IMR-90 (cell line): ENCODE measurements at regions not wholly inside any gene's neighbourhood (a gene's known extent, or its start where the extent isn't known, plus 50 kb on each side); places are given as distances from the start of the nearest gene placed in this dataset.

Experiments used
- ATAC-seq: fragments of 200-7000 bp; cut with Tn5 transposase; 2 replicates; pipeline ENCODE4 v1.9.1; 2020; ENCODE audit warnings: low read depth, mild to moderate bottlenecking, moderate library complexity
- BruUV-seq: library from RNA; stranded (reverse); fragments of 400-500 nt; replicated peaks from 2 replicates; lab custom pipeline; 2021; lab: Mats Ljungman, UMichigan
- CTCF ChIA-PET: fragments of 300-600 bp; formaldehyde crosslinking; extraction: SDS; loops from one replicate; lab custom pipeline; 2021; ENCODE audit warnings: antibody characterized with exemption; lab: Yijun Ruan, JAX
- POLR2A ChIA-PET: fragments of 300-600 bp; sonication (Branson Sonifier 250); formaldehyde crosslinking; loops from one replicate; lab custom pipeline; 2022; ENCODE audit warnings: antibody characterized with exemption; ENCODE audit not compliant: unreplicated experiment; lab: Charles Lee
- DNase-seq: peaks from one replicate; pipeline ENCODE4 v3.0.0; 2013
- H2AFZ ChIP-seq: replicated peaks from 2 replicates; pipeline ENCODE3; 2013; ENCODE audit warnings: low read length, mild to moderate bottlenecking; ENCODE audit not compliant: poor library complexity
- H2AK5ac ChIP-seq: 2 replicates; pipeline ENCODE4 v1.6.1; 2013; ENCODE audit warnings: low read depth, low read length, inconsistent platforms
- H2AK9ac ChIP-seq: replicated peaks from 2 replicates; pipeline ENCODE3; 2013; ENCODE audit warnings: mild to moderate bottlenecking, low read depth, low read length, moderate library complexity; ENCODE audit not compliant: poor library complexity
- H2BK120ac ChIP-seq: 2 replicates; pipeline ENCODE4 v1.6.1; 2013; ENCODE audit warnings: low read depth, low read length, inconsistent platforms
- H2BK15ac ChIP-seq: 3 replicates; pipeline ENCODE4 v1.6.1; 2013; ENCODE audit warnings: low read depth, low read length, inconsistent platforms
- H2BK20ac ChIP-seq: 2 replicates; pipeline ENCODE4 v1.6.1; 2013; ENCODE audit warnings: low read depth, mild to moderate bottlenecking, inconsistent platforms, low read length, moderate library complexity
- H2BK5ac ChIP-seq: 2 replicates; pipeline ENCODE4 v1.6.1; 2013; ENCODE audit warnings: mild to moderate bottlenecking, low read depth, low read length, inconsistent platforms; ENCODE audit not compliant: poor library complexity, severe bottlenecking
- H3K14ac ChIP-seq: replicated peaks from 2 replicates; pipeline ENCODE4 v1.6.1; 2013; ENCODE audit warnings: low read depth, low read length, inconsistent platforms
- H3K18ac ChIP-seq: 2 replicates; pipeline ENCODE4 v1.6.1; 2013; ENCODE audit warnings: low read depth, low read length, control low read depth
- H3K23ac ChIP-seq: 2 replicates; pipeline ENCODE4 v1.6.1; 2013; ENCODE audit warnings: low read depth, low read length, inconsistent platforms
- H3K27ac ChIP-seq: 2 replicates; pipeline ENCODE4 v1.5.1; 2013; ENCODE audit warnings: mild to moderate bottlenecking, control low read depth, low read length; ENCODE audit not compliant: insufficient read depth
- H3K27me3 ChIP-seq: 2 replicates; pipeline ENCODE4 v1.6.1; 2013; ENCODE audit warnings: low read length; ENCODE audit not compliant: control insufficient read depth, insufficient read depth
- H3K36me3 ChIP-seq: 2 replicates; pipeline ENCODE4 v1.6.1; 2013; ENCODE audit warnings: low read length, mixed read lengths; ENCODE audit not compliant: control insufficient read depth, insufficient read depth
- H3K4ac ChIP-seq: 2 replicates; pipeline ENCODE4 v1.6.1; 2013; ENCODE audit warnings: low read depth, low read length, inconsistent platforms
- H3K4me1 ChIP-seq: 2 replicates; pipeline ENCODE4 v1.6.1; 2013; ENCODE audit warnings: low read length, mixed read lengths; ENCODE audit not compliant: control insufficient read depth, insufficient read depth
- H3K4me2 ChIP-seq: 2 replicates; pipeline ENCODE4 v1.6.1; 2013; ENCODE audit warnings: low read depth, mild to moderate bottlenecking, control low read depth, low read length, moderate library complexity
- H3K4me3 ChIP-seq: 2 replicates; pipeline ENCODE4 v1.5.1; 2013; ENCODE audit warnings: low read depth, mild to moderate bottlenecking, control low read depth, low read length, moderate library complexity; ENCODE audit not compliant: insufficient read depth
- H3K56ac ChIP-seq: 2 replicates; pipeline ENCODE4 v1.6.1; 2013; ENCODE audit warnings: low read length, inconsistent platforms; ENCODE audit not compliant: insufficient read depth; ENCODE audit errors: extremely low read depth
- H3K79me1 ChIP-seq, 2 experiments: 2 replicates each; pipeline ENCODE4 v1.6.1; 2013; ENCODE audit warnings: low read length in 2 of 2, inconsistent platforms in 1 of 2, low read depth in 1 of 2
- H3K9ac ChIP-seq: 2 replicates; pipeline ENCODE4 v1.6.1; 2013; ENCODE audit warnings: low read depth, low read length, control low read depth
- H3K9me1 ChIP-seq: 2 replicates; pipeline ENCODE4 v1.6.1; 2013; ENCODE audit warnings: low read length, inconsistent platforms; ENCODE audit not compliant: insufficient read depth
- H3K9me3 ChIP-seq: 2 replicates; pipeline ENCODE4 v1.6.1; 2013; ENCODE audit warnings: low read length; ENCODE audit not compliant: control insufficient read depth, insufficient read depth
- H4K20me1 ChIP-seq: 2 replicates; pipeline ENCODE4 v1.6.1; 2013; ENCODE audit warnings: low read length, inconsistent platforms; ENCODE audit not compliant: insufficient read depth
- H4K5ac ChIP-seq: 2 replicates; pipeline ENCODE4 v1.6.1; 2013; ENCODE audit warnings: mild to moderate bottlenecking, low read depth, low read length, control low read depth
- H4K8ac ChIP-seq, 2 experiments: 2 replicates each; pipeline ENCODE4 v1.6.1; 2013; ENCODE audit warnings: low read depth in 2 of 2, low read length in 2 of 2, control low read depth in 1 of 2, inconsistent platforms in 1 of 2
- H4K91ac ChIP-seq: 2 replicates; pipeline ENCODE4 v1.6.1; 2013; ENCODE audit warnings: low read depth, low read length, inconsistent platforms; ENCODE audit not compliant: insufficient read depth
- BHLHE40 ChIP-seq: fragments of 150-350 bp; IDR thresholded peaks from 2 replicates; pipeline ENCODE4 v1.6.1; 2016; ENCODE audit warnings: mild to moderate bottlenecking, low read depth, low read length
- CEBPB ChIP-seq: IDR thresholded peaks from 2 replicates; pipeline ENCODE4 v1.6.1; 2012; ENCODE audit warnings: low read depth, low read length, improper control_type of control experiment
- CHD1 ChIP-seq: IDR thresholded peaks from 2 replicates; pipeline ENCODE4 v1.6.1; 2012; ENCODE audit warnings: low read depth, low read length, improper control_type of control experiment
- FOS ChIP-seq: fragments of 150-350 bp; IDR thresholded peaks from 2 replicates; pipeline ENCODE4 v1.6.1; 2016; ENCODE audit warnings: low read depth, low read length
- MAFK ChIP-seq: IDR thresholded peaks from 2 replicates; pipeline ENCODE4 v1.6.1; 2012; ENCODE audit warnings: low read depth, low read length, improper control_type of control experiment
- MAZ ChIP-seq: IDR thresholded peaks from 2 replicates; pipeline ENCODE4 v1.6.1; 2012; ENCODE audit warnings: low read depth, mild to moderate bottlenecking, low read length, improper control_type of control experiment, moderate library complexity, borderline replicate concordance
- MXI1 ChIP-seq: IDR thresholded peaks from 2 replicates; pipeline ENCODE4 v1.6.1; 2012; ENCODE audit warnings: low read depth, mild to moderate bottlenecking, low read length, moderate library complexity, borderline replicate concordance
- NFE2L2 ChIP-seq: fragments of 150-350 bp; IDR thresholded peaks from 2 replicates; pipeline ENCODE4 v1.6.1; 2016; ENCODE audit warnings: low read depth, mild to moderate bottlenecking, low read length
- POLR2A ChIP-seq: IDR thresholded peaks from 2 replicates; pipeline ENCODE4 v1.6.1; 2012; ENCODE audit warnings: mild to moderate bottlenecking, low read depth, low read length
- RAD21 ChIP-seq: IDR thresholded peaks from 2 replicates; pipeline ENCODE4 v1.6.1; 2012; ENCODE audit warnings: low read length, improper control_type of control experiment
- RCOR1 ChIP-seq: IDR thresholded peaks from 2 replicates; pipeline ENCODE4 v1.6.1; 2012; ENCODE audit warnings: mild to moderate bottlenecking, low read length, improper control_type of control experiment; ENCODE audit not compliant: insufficient replicate concordance
- RFX5 ChIP-seq: IDR thresholded peaks from 2 replicates; pipeline ENCODE4 v1.8.0; 2012; ENCODE audit warnings: low read depth, mild to moderate bottlenecking, low read length, moderate library complexity
- WGBS, 2 experiments: methylation state at CpG; one replicate each; pipeline versions ENCODE4 v1.1.5 to v1.1.7; 2013; ENCODE audit warnings: missing lambda C conversion rate in 2 of 2; ENCODE audit not compliant: insufficient read length in 1 of 2; ENCODE audit errors: extremely low coverage in 2 of 2; 5-methylcytosine and 5-hydroxymethylcytosine counted together
- dilution Hi-C: fragments of 300-500 bp; cut with HindIII; formaldehyde crosslinking; loops from one replicate; pipeline ENCODE4 v1.14.3; 2018; ENCODE audit warnings: low sequenced_read_pairs; ENCODE audit not compliant: unreplicated experiment
- in situ Hi-C: fragments of 300-500 bp; cut with MboI; formaldehyde crosslinking; loops from 3 replicates; pipeline ENCODE4 v1.14.3; 2019; ENCODE audit warnings: low sequenced_read_pairs, inconsistent platforms, mixed read lengths
- intact Hi-C: fragments of 100-400 bp; cut with micrococcal nuclease; formaldehyde crosslinking; loops from 2 replicates; pipeline ENCODE4 v1.10.0; 2022
- TF ChIP-seq, protein P1 (sequence below): conservative IDR thresholded peaks from 2 replicates; pipeline ENCODE4 v1.5.1; 2012; ENCODE audit warnings: mild to moderate bottlenecking, low read depth, low read length, improper control_type of control experiment
- TF ChIP-seq, protein P2 (sequence below): fragments of 150-350 bp; IDR thresholded peaks from 2 replicates; pipeline ENCODE4 v1.6.1; 2016; ENCODE audit warnings: low read depth, mild to moderate bottlenecking, low read length, moderate library complexity, borderline replicate concordance
- TF ChIP-seq, protein P3 (sequence below): fragments of 150-350 bp; IDR thresholded peaks from 2 replicates; pipeline ENCODE4 v1.6.1; 2017; ENCODE audit warnings: mild to moderate bottlenecking, antibody characterized with exemption, low read length, low read depth

DNA sequence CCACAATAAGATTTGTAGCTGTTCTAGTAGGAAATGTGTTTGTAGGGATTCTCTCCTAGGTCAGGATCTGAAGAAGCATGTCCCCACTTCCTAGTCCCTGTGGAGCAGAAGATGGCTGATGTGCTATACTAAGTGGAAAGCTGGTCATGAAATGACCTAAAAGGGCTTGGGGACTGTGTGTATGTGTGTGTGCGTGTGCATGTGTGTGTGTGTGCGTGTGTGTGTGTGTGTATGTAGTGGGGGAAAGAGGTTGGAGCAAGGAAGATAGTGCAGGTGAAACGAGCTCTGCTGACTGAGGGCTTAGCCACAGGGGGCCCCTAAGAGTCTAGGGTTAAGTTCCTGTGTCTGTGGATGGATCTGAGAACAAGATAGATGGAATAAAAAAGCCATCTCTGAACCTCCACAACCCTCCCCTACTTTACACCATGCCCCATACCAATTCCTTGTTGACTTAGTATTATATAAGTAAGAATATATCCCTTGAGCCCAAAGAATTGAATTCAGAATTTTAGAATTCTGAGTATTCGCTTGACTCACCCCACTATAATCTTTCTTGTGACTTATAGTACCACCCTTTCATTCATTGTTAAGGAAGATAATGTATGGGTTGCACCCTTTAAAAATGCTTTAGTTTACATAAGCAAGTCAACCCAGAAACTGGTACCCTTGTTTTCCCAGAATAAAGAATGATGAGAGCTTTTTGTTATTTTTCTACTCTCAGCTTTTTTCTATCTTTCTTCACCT lies 96.1 kb downstream of the RPL22L1 start:
- ChIA-PET CTCF (no interaction called here), POLR2A (no interaction called here)
- Histone ChIP-seq H2BK5ac (peak overlapping the region; percentile 56), H3K4ac (peak overlapping the region; percentile 57), H3K14ac (0 out of 2 replicates have a peak overlapping the region, but pooled peaks have one; percentile 44), H2AK9ac (no peak overlapping the region), H2BK120ac (peak overlapping the region; percentile 7), H4K5ac (no peak overlapping the region), H3K9ac (no peak overlapping the region), H3K4me2 (no peak overlapping the region), H3K27ac (no peak overlapping the region), H2AK5ac (peak overlapping the region; percentile 48; the same call in 1 of the 2 replicates), H3K9me3 (no peaks in the 10 kb centered on the region), H4K8ac (peak overlapping the region in 1 of 2 experiments; percentile 65; a peak in 1 of 4 replicates), H4K20me1 (no peaks in the 10 kb centered on the region), H2AFZ (peak overlapping the region; percentile 33), H4K91ac (no peak overlapping the region), H3K79me1 (no peaks in the 10 kb centered on the region), H3K4me3 (no peak overlapping the region), H3K9me1 (peaks cover 9% of the 10 kb centered on the region), H3K23ac (no peak overlapping the region), H3K18ac (no peak overlapping the region), H2BK20ac (peak overlapping the region; percentile 80; the same call in 1 of the 2 replicates), H2BK15ac (peak overlapping the region; percentile 82; the same call in 1 of the 3 replicates), H3K56ac (no peak overlapping the region), H3K27me3 (no peaks in the 10 kb centered on the region), H3K36me3 (no peaks in the 10 kb centered on the region), H3K4me1 (peaks cover 2% of the 10 kb centered on the region)
- intact Hi-C loops, result no loop called here
- WGBS, 2 experiments, result 61% methylated on average over 2 of the region's 4 CpGs; no CpG with 5 or more reads in 1 of the 2 experiments
- no TSS peak for BruUV-seq
- no peak for ATAC-seq
- in situ Hi-C loops, result no loop called here
- DNase-seq, result no peak
- no peak for TF ChIP-seq RCOR1
- TF ChIP-seq POLR2A, result no peak
- TF ChIP-seq, protein P1, sequence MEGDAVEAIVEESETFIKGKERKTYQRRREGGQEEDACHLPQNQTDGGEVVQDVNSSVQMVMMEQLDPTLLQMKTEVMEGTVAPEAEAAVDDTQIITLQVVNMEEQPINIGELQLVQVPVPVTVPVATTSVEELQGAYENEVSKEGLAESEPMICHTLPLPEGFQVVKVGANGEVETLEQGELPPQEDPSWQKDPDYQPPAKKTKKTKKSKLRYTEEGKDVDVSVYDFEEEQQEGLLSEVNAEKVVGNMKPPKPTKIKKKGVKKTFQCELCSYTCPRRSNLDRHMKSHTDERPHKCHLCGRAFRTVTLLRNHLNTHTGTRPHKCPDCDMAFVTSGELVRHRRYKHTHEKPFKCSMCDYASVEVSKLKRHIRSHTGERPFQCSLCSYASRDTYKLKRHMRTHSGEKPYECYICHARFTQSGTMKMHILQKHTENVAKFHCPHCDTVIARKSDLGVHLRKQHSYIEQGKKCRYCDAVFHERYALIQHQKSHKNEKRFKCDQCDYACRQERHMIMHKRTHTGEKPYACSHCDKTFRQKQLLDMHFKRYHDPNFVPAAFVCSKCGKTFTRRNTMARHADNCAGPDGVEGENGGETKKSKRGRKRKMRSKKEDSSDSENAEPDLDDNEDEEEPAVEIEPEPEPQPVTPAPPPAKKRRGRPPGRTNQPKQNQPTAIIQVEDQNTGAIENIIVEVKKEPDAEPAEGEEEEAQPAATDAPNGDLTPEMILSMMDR, result no peak
- TF ChIP-seq, protein P2, sequence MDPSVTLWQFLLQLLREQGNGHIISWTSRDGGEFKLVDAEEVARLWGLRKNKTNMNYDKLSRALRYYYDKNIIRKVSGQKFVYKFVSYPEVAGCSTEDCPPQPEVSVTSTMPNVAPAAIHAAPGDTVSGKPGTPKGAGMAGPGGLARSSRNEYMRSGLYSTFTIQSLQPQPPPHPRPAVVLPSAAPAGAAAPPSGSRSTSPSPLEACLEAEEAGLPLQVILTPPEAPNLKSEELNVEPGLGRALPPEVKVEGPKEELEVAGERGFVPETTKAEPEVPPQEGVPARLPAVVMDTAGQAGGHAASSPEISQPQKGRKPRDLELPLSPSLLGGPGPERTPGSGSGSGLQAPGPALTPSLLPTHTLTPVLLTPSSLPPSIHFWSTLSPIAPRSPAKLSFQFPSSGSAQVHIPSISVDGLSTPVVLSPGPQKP, result no peak
- TF ChIP-seq RAD21, result no peak
- no peak for TF ChIP-seq MAZ
- TF ChIP-seq NFE2L2, result no peak
- TF ChIP-seq CEBPB, result no peak
- TF ChIP-seq FOS, result no peak
- TF ChIP-seq, protein P3, sequence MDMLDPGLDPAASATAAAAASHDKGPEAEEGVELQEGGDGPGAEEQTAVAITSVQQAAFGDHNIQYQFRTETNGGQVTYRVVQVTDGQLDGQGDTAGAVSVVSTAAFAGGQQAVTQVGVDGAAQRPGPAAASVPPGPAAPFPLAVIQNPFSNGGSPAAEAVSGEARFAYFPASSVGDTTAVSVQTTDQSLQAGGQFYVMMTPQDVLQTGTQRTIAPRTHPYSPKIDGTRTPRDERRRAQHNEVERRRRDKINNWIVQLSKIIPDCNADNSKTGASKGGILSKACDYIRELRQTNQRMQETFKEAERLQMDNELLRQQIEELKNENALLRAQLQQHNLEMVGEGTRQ, result no peak
- no peak for TF ChIP-seq BHLHE40
- no peak for TF ChIP-seq MAFK
- no peak for TF ChIP-seq CHD1
- TF ChIP-seq MXI1, result no peak
- TF ChIP-seq RFX5, result no peak
- dilution Hi-C loops, result no loop called here
